Activated T-cell treated with anti-CD3 and anti-CD28 coated beads, Interleukin-2, amount 50 U/mL, for 48 hours (primary cell): ENCODE measurements at regions not wholly inside any gene's neighbourhood (a gene's known extent, or its start where the extent isn't known, plus 50 kb on each side); places are given as distances from the start of the nearest gene placed in this dataset.
"Not testable (repeated sequence)": the region's sequence is repeated elsewhere in the genome, so short reads cannot be mapped to it uniquely, and the experiment has no call there.

Experiments used
- DNase-seq, 2 experiments: peaks; one replicate each; pipeline ENCODE4 v3.0.0-alpha.2; 2020

GRCh38 chr13:43946281-43946680 lies 66.6 kb downstream of the LACC1 start:
- no peak for DNase-seq

GRCh38 chr13:43947897-43948458 lies 68.3 kb downstream of the LACC1 start:
- no peak for DNase-seq

- DNase-seq = no peak
These were observed 73.7 kb downstream of the LACC1 start for GRCh38 chr13:43953370-43953769.

- not testable (repeated sequence) for DNase-seq
These were observed 77.3 kb downstream of the LACC1 start for GRCh38 chr13:43956975-43957374.

- DNase-seq = no peak
These were observed 79.6 kb downstream of the LACC1 start for GRCh38 chr13:43959291-43959690.

- no peak for DNase-seq
These were observed 82.2 kb downstream of the LACC1 start for GRCh38 chr13:43961909-43962308.

- no peak for DNase-seq
These were observed 84.0 kb downstream of the LACC1 start for GRCh38 chr13:43963726-43964125.

- no peak for DNase-seq
These were observed 85.2 kb downstream of the LACC1 start for GRCh38 chr13:43964698-43965458.

- DNase-seq = no peak
These were observed 85.7 kb downstream of the LACC1 start for GRCh38 chr13:43965459-43965845.

GRCh38 chr13:43968251-43968942 lies 88.7 kb downstream of the LACC1 start:
- not testable (repeated sequence) for DNase-seq

GRCh38 chr13:43968943-43969690 lies 89.4 kb downstream of the LACC1 start:
- DNase-seq = not testable (repeated sequence)

GRCh38 chr13:43969919-43970318 lies 90.2 kb downstream of the LACC1 start:
- DNase-seq = not testable (repeated sequence)

GRCh38 chr13:43970520-43971242 lies 91.0 kb downstream of the LACC1 start:
- not testable (repeated sequence) for DNase-seq

- DNase-seq = not testable (repeated sequence)
These were observed 91.6 kb downstream of the LACC1 start for GRCh38 chr13:43971324-43971723.

GRCh38 chr13:43977911-43978310 lies 98.2 kb downstream of the LACC1 start:
- no peak for DNase-seq

GRCh38 chr13:43978688-43979087 lies 99.0 kb downstream of the LACC1 start:
- no peak for DNase-seq

GRCh38 chr13:43979492-43979891 lies 99.8 kb downstream of the LACC1 start:
- no peak for DNase-seq

- DNase-seq = no peak
These were observed 100.9 kb downstream of the LACC1 start for GRCh38 chr13:43980587-43980986.

GRCh38 chr13:43981091-43981490 lies 101.4 kb downstream of the LACC1 start:
- no peak for DNase-seq

- no peak for DNase-seq
These were observed 102.0 kb downstream of the LACC1 start for GRCh38 chr13:43981512-43982301.

GRCh38 chr13:43983373-43983772 lies 103.7 kb downstream of the LACC1 start:
- DNase-seq = no peak

- no peak for DNase-seq
These were observed 104.6 kb downstream of the LACC1 start for GRCh38 chr13:43984292-43984691.
